Esophagus (tissue), 2 donors: ENCODE measurements at regions not wholly inside any gene's neighbourhood (a gene's known extent, or its start where the extent isn't known, plus 50 kb on each side); places are given as distances from the start of the nearest gene placed in this dataset.
A peak's percentile ranks its signal among the peaks of the same experiment; 100 is the strongest.

Experiments used
- H3K27ac ChIP-seq, 2 donors: one replicate each; pipeline ENCODE4 v1.5.1; 2013; ENCODE audit warnings: low read depth in 2 of 2, mild to moderate bottlenecking in 2 of 2, inconsistent platforms in 1 of 2, low read length in 1 of 2, moderate library complexity in 1 of 2
- H3K27me3 ChIP-seq, 2 donors: one replicate each; pipeline ENCODE4 v1.6.1; 2013; ENCODE audit warnings: low read length in 2 of 2, control low read depth in 1 of 2, mild to moderate bottlenecking in 1 of 2; ENCODE audit not compliant: insufficient read depth in 2 of 2, control insufficient read depth in 1 of 2
- H3K36me3 ChIP-seq, 2 donors: one replicate each; pipeline ENCODE4 v1.6.1; 2013; ENCODE audit warnings: low read length in 1 of 2; ENCODE audit not compliant: control insufficient read depth in 2 of 2, insufficient read depth in 2 of 2
- H3K4me1 ChIP-seq, 2 donors: one replicate each; pipeline ENCODE4 v1.6.1; 2013; ENCODE audit warnings: low read length in 1 of 2; ENCODE audit not compliant: control insufficient read depth in 2 of 2, insufficient read depth in 2 of 2
- H3K4me3 ChIP-seq, 2 donors: one replicate each; pipeline ENCODE4 v1.5.1; 2013; ENCODE audit warnings: low read length in 2 of 2, mild to moderate bottlenecking in 2 of 2, low read depth in 1 of 2, moderate library complexity in 1 of 2
- H3K9me3 ChIP-seq, 2 donors: one replicate each; pipeline ENCODE4 v1.6.1; 2013; ENCODE audit warnings: mild to moderate bottlenecking in 2 of 2, low read depth in 1 of 2, low read length in 1 of 2, moderate library complexity in 1 of 2; ENCODE audit not compliant: control insufficient read depth in 2 of 2, insufficient read depth in 1 of 2
- WGBS, 2 donors: extraction: QIAGEN DNeasy Blood & Tissue Kit; methylation state at CpG; one replicate each; pipeline ENCODE4 v1.1.7; 2013; 5-methylcytosine and 5-hydroxymethylcytosine counted together
- donor health status: healthy with polysubstance abuse.
- donor health status: Bipolar disorder and iron deficiency.

- Histone ChIP-seq H3K36me3 (no peaks in the 10 kb centered on the region), H3K4me1 (peaks cover 4 to 6% of the 10 kb centered on the region in 2 donors), H3K27ac (no peak overlapping the region), H3K4me3 (no peak overlapping the region), H3K27me3 (peaks cover 3 to 4% of the 10 kb centered on the region in 2 donors), H3K9me3 (peaks cover 0 to 2% of the 10 kb centered on the region in 2 donors)
- 88 to 89% methylated on average over 10 of the region's 10 CpGs for WGBS, 2 donors
Observed at GRCh38 chr6:3520281-3521230, 63.7 kb upstream of the SLC22A23 start.

GRCh38 chr6:3518356-3519190 is 61.7 kb upstream of the SLC22A23 start:
- peaks cover 0 to 2% of the 10 kb centered on the region in 2 donors for H3K9me3 ChIP-seq
- H3K27me3 ChIP-seq = peaks cover 0 to 3% of the 10 kb centered on the region in 2 donors
- WGBS, 2 donors = 36 to 42% methylated on average over 15 of the region's 15 CpGs
- H3K4me1 ChIP-seq = peaks cover 4 to 5% of the 10 kb centered on the region in 2 donors
- peak overlapping the region; percentile 33 to 62 for H3K27ac ChIP-seq
- H3K4me3 ChIP-seq = no peak overlapping the region
- H3K36me3 ChIP-seq = no peaks in the 10 kb centered on the region

- no peak overlapping the region for H3K4me3 ChIP-seq
- peak overlapping the region in 1 of 2 donors; percentile 59 for H3K27ac ChIP-seq
- peaks cover 0 to 2% of the 10 kb centered on the region in 2 donors for H3K9me3 ChIP-seq
- WGBS, 2 donors = 55 to 62% methylated on average over 6 of the region's 6 CpGs
- peaks cover 0 to 3% of the 10 kb centered on the region in 2 donors for H3K27me3 ChIP-seq
- no peaks in the 10 kb centered on the region for H3K36me3 ChIP-seq
- peaks cover 4 to 5% of the 10 kb centered on the region in 2 donors for H3K4me1 ChIP-seq
Observed at GRCh38 chr6:3517350-3517749, 60.5 kb upstream of the SLC22A23 start.

DNA sequence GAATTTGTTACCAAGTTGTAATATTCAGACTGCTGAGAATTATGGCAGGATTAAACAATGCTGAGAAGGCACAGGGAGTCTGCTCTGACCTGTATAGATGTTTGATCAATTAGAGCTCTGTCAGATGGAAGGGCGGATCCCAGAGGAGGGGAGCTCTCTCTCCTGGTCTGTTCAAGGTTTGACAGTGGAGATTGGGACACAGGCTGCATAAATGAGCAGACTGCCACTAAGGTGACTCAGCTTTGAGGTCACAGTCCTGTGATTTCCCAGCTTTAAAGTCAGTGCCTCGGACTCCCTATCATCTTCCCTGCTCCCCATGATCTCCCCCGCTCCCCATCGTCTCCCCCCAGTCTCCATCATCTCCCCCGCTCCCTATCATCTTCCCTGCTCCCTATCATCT is 59.2 kb upstream of the SLC22A23 start:
- Histone ChIP-seq H3K4me1 (peaks cover 4 to 13% of the 10 kb centered on the region in 2 donors), H3K27ac (no peak overlapping the region), H3K4me3 (no peak overlapping the region), H3K27me3 (peaks cover 0 to 3% of the 10 kb centered on the region in 2 donors), H3K9me3 (peaks cover 0 to 2% of the 10 kb centered on the region in 2 donors), H3K36me3 (no peaks in the 10 kb centered on the region)
- 82 to 84% methylated on average over 5 of the region's 5 CpGs for WGBS, 2 donors

DNA sequence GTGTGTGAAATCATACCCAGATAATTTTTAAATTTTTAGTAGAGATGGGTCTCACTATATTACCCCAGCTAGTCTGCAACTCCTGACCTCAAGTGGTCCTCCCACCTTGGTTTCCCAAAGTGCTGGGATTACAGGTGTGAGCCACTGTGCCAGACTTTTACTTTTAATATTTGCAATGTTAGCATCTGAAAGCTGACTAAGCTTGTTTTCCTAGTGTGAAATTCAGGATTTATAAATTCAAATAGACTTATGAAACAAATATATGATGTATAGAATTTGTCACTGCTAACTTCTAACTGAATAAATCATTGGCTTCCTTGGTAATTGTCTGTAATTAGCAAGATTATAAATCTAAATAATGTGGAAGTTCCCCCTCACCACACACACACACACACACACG is 58.8 kb upstream of the SLC22A23 start:
- Histone ChIP-seq H3K4me1 (peaks cover 4 to 14% of the 10 kb centered on the region in 2 donors), H3K36me3 (no peaks in the 10 kb centered on the region), H3K4me3 (no peak overlapping the region), H3K9me3 (peaks cover 0 to 2% of the 10 kb centered on the region in 2 donors), H3K27me3 (peaks cover 0 to 3% of the 10 kb centered on the region in 2 donors), H3K27ac (no peak overlapping the region)
- 37 to 44% methylated on average over 1 of the region's 1 CpG for WGBS, 2 donors

DNA sequence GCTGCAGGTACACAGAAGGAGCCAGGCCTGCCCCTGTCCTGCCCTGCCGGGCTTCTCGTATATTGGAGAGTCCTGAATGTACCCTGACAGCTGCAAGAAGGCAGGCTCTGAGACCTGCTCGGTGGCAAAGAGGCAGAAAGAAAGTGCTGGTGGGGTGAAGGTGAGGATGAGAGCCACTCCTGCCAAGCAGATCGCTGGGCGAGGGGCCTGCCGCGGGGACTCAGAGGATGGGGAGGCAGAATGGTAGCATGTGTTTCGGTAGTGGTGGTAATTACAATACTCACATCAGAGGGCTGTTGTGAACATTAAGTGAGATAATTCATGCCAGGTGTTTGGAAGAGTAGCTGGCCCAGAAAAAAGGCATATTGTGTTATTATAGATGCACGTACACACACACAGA is 56.6 kb upstream of the SLC22A23 start:
- no peaks in the 10 kb centered on the region for H3K27me3 ChIP-seq
- no peaks in the 10 kb centered on the region for H3K36me3 ChIP-seq
- H3K4me1 ChIP-seq = peaks cover 4 to 13% of the 10 kb centered on the region in 2 donors
- H3K27ac ChIP-seq = no peak overlapping the region
- H3K4me3 ChIP-seq = no peak overlapping the region
- no peaks in the 10 kb centered on the region for H3K9me3 ChIP-seq
- 91 to 95% methylated on average over 9 of the region's 9 CpGs for WGBS, 2 donors

DNA sequence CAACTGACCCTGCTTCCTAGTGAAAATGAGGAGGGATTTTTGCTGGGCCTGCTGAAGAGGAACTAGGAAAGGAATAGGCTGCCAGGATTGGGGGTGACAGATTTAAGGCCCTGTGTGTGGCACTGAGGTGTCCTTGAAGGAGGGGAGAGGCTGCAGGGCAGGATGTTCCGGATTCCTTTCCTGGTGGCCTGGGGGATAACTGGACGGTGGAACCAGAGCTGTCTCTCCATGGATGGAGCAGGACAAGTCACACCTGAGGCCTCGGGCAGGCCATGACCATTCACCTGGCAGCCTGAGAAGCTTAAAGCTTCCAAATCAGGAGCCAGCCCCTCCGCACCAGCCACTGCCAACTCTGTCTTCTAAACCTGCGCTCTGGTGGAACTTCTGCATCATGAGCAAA is 56.0 kb upstream of the SLC22A23 start:
- H3K36me3 ChIP-seq = no peaks in the 10 kb centered on the region
- 82 to 84% methylated on average over 5 of the region's 5 CpGs for WGBS, 2 donors
- no peak overlapping the region for H3K27ac ChIP-seq
- H3K27me3 ChIP-seq = no peaks in the 10 kb centered on the region
- H3K4me3 ChIP-seq = no peak overlapping the region
- H3K4me1 ChIP-seq = peaks cover 0 to 12% of the 10 kb centered on the region in 2 donors
- H3K9me3 ChIP-seq = no peaks in the 10 kb centered on the region

DNA sequence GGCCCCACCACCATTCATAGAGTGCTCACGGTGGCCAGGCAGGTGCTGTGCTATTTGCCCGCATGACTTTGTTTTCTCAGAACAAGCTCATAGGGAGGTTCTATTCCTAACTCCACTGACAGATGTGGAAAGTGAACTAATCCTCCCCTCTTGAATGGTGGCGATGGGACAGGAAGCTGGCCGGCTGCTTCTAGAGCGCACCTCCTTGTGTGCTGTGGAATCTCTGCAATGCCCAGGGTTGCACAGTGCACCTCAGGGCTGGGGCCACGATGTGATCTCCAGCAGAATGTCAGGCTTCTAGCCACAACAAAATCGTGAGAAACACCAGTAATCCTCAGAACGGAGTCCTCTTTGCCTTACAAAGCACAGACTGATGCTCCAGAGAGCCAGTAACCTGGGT is 53.8 kb upstream of the SLC22A23 start:
- no peaks in the 10 kb centered on the region for H3K27me3 ChIP-seq
- H3K36me3 ChIP-seq = no peaks in the 10 kb centered on the region
- no peak overlapping the region for H3K4me3 ChIP-seq
- H3K9me3 ChIP-seq = no peaks in the 10 kb centered on the region
- H3K27ac ChIP-seq = peak overlapping the region; percentile 64 to 71
- H3K4me1 ChIP-seq = peaks cover 0 to 12% of the 10 kb centered on the region in 2 donors
- 49 to 52% methylated on average over 8 of the region's 8 CpGs for WGBS, 2 donors

DNA sequence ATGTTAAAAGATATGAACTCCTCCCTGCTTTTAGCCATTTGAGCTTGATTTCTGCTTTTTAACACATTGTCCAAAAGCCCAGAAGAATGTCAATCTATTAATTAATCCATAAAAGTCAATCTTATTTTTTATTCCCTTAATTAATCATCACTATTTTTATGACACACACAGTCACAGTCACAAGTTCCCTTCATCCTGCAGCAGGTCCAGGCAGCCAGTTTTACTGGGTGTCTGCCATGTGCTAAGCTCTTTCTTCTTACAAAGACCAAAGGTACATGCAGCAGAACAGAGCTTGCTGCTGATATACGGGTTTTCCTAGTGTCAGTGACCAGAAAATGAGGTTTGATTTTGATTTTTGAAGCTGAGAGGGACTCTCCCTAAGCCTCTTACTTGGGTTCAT is 53.3 kb upstream of the SLC22A23 start:
- H3K36me3 ChIP-seq = no peaks in the 10 kb centered on the region
- H3K4me3 ChIP-seq = no peak overlapping the region
- H3K27me3 ChIP-seq = no peaks in the 10 kb centered on the region
- peak overlapping the region; percentile 64 to 71 for H3K27ac ChIP-seq
- WGBS, 2 donors = 39 to 55% methylated on average over 1 of the region's 1 CpG
- H3K4me1 ChIP-seq = peaks cover 0 to 12% of the 10 kb centered on the region in 2 donors
- no peaks in the 10 kb centered on the region for H3K9me3 ChIP-seq
